Left ventricle myocardium inferior (tissue), 1 donor: ENCODE measurements at regions not wholly inside any gene's neighbourhood (a gene's known extent, or its start where the extent isn't known, plus 50 kb on each side); places are given as distances from the start of the nearest gene placed in this dataset.

ENCODE experiments used
- DNase-seq: peaks from one replicate; pipeline ENCODE4 v3.0.0-alpha.2; 2020
- H3K27ac ChIP-seq: fragments of 200-600 bp; replicated peaks from 2 replicates; pipeline ENCODE4 v1.8.0; 2021
- H3K27me3 ChIP-seq: fragments of 200-600 bp; 2 replicates; pipeline ENCODE4 v1.8.0; 2021; ENCODE audit warnings: low read depth
- H3K36me3 ChIP-seq: fragments of 200-600 bp; 2 replicates; pipeline ENCODE4 v1.8.0; 2021
- H3K4me1 ChIP-seq: fragments of 200-600 bp; 2 replicates; pipeline ENCODE4 v1.8.0; 2021
- H3K4me3 ChIP-seq: fragments of 200-600 bp; 2 replicates; pipeline ENCODE4 v1.8.0; 2021; ENCODE audit warnings: mild to moderate bottlenecking, moderate library complexity
- H3K9me3 ChIP-seq: fragments of 200-600 bp; replicated peaks from 2 replicates; pipeline ENCODE4 v1.8.0; 2021
- CTCF ChIP-seq: fragments of 200-600 bp; IDR thresholded peaks from 2 replicates; pipeline ENCODE4 v1.8.0; 2021; ENCODE audit warnings: antibody characterized with exemption, mild to moderate bottlenecking, borderline replicate concordance
- intact Hi-C: fragments of 100-400 bp; cut with micrococcal nuclease; formaldehyde crosslinking; loops from one replicate; pipeline ENCODE4 v1.11.0; 2022
- donor health status: DM: no; HTN: yes; CAD: no; lungs with severe emphysema.

DNA sequence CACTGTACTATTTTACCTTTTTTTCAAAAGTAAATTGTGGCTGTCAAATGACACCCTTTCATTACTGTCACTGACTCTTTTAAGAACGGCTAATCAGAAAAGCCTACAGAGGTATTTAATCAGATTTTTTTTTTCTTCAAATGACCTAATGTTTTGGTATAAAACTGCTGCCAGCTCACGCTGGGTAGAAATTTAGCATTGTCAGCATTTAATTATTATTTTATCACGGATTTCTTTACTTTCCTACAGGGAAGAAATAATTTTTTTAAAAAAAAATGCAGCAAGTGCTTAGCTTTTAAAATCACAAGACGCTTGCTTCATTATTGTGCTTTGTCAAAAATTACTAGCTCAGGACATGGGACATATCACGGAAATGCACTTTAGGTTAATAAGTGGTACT lies 149.1 kb upstream of the FOXN3 start:
- H3K4me3 ChIP-seq, result no peak overlapping the region
- intact Hi-C loops, result no loop called here
- no peaks in the 10 kb centered on the region for H3K9me3 ChIP-seq
- no peaks in the 10 kb centered on the region for H3K27me3 ChIP-seq
- H3K27ac ChIP-seq, result no peak overlapping the region
- DNase-seq, result no peak
- H3K36me3 ChIP-seq, result no peaks in the 10 kb centered on the region
- no peak for TF ChIP-seq CTCF
- H3K4me1 ChIP-seq, result peaks cover 39% of the 10 kb centered on the region

DNA sequence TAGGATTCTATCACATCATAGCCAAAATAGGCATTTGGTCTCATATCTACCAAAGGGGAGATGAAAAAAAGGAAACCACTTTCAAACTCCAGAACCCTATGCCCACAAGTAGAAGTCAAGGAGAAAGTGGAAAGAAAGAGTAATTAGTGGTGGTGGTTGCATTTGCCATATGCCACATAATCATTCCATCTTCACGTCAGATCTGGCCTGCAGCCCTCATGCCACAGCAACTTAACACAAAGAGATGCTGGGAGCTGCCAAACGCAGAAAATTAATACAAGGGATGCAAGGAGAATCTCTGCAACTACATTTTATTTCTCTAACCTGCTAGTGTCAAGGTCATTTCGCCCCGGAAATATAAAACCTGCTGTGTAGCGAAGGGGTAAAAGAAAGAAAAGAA lies 148.6 kb upstream of the FOXN3 start:
- no peaks in the 10 kb centered on the region for H3K9me3 ChIP-seq
- peak overlapping the region; percentile 57 for H3K27ac ChIP-seq
- H3K36me3 ChIP-seq, result peaks cover 2% of the 10 kb centered on the region
- peaks cover 35% of the 10 kb centered on the region for H3K4me1 ChIP-seq
- H3K27me3 ChIP-seq, result no peaks in the 10 kb centered on the region
- TF ChIP-seq CTCF, result no peak
- no peak overlapping the region for H3K4me3 ChIP-seq
- intact Hi-C loops, result no loop called here
- no peak for DNase-seq

GRCh38 chr14:89564989-89565388 lies 148.0 kb upstream of the FOXN3 start:
- TF ChIP-seq CTCF, result no peak
- no peak for DNase-seq
- Histone ChIP-seq H3K9me3 (no peaks in the 10 kb centered on the region), H3K4me1 (peaks cover 35% of the 10 kb centered on the region), H3K27me3 (no peaks in the 10 kb centered on the region), H3K36me3 (peaks cover 2% of the 10 kb centered on the region), H3K4me3 (no peak overlapping the region), H3K27ac (peak overlapping the region; percentile 57)
- intact Hi-C loops, result no loop called here

GRCh38 chr14:89564286-89564957 lies 147.4 kb upstream of the FOXN3 start:
- Histone ChIP-seq H3K27ac (peak overlapping the region; percentile 57), H3K27me3 (no peaks in the 10 kb centered on the region), H3K9me3 (no peaks in the 10 kb centered on the region), H3K4me1 (peaks cover 30% of the 10 kb centered on the region), H3K4me3 (no peak overlapping the region), H3K36me3 (peaks cover 5% of the 10 kb centered on the region)
- intact Hi-C loops, result no loop called here
- no peak for TF ChIP-seq CTCF
- DNase-seq, result no peak

DNA sequence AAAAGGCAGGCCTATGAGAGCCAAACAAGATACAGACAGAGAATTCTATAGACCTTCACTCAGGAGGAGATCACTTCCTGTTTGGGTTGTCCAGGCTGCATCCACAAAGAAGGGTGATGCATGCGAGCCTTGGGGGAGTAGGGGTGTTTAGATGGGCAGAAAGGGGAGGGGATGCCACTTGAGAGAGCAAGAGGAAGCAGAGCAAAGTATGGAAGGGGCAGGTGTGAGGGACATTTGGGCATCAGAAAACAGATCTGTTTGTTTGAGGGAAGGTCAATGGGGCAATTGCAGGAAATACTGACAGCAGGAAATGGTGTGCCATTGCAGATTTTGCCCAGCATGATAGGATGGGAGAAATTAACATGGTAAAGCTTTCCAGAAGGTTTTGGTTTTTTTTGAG lies 146.4 kb upstream of the FOXN3 start:
- intact Hi-C loops, result no loop called here
- peaks cover 28% of the 10 kb centered on the region for H3K4me1 ChIP-seq
- H3K9me3 ChIP-seq, result no peaks in the 10 kb centered on the region
- TF ChIP-seq CTCF, result no peak
- peaks cover 15% of the 10 kb centered on the region for H3K36me3 ChIP-seq
- H3K27me3 ChIP-seq, result no peaks in the 10 kb centered on the region
- no peak for DNase-seq
- H3K27ac ChIP-seq, result no peak overlapping the region
- H3K4me3 ChIP-seq, result no peak overlapping the region
